Kidney (tissue), 13 donors: ENCODE measurements at regions not wholly inside any gene's neighbourhood (a gene's known extent, or its start where the extent isn't known, plus 50 kb on each side); places are given as distances from the start of the nearest gene placed in this dataset.
A peak's percentile ranks its signal among the peaks of the same experiment; 100 is the strongest.
"Not testable (repeated sequence)": the region's sequence is repeated elsewhere in the genome, so short reads cannot be mapped to it uniquely, and the experiment has no call there.

Experiments used
- DNase-seq, 5 donors: peaks; one replicate each; pipeline ENCODE4 v3.0.0-alpha.2; 2013 to 2020
- FAIRE-seq: peaks from 2 replicates; lab custom pipeline; 2012; peaks lifted over from hg19 to GRCh38; lab: Jason Lieb, UNC
- H3K27ac ChIP-seq, 2 donors: one replicate each; pipeline ENCODE4 v1.7.0; 2013; ENCODE audit warnings: low read depth in 2 of 2, low read length in 2 of 2, inconsistent platforms in 1 of 2
- H3K27me3 ChIP-seq: one replicate; pipeline ENCODE4 v1.7.1; 2013; ENCODE audit warnings: low read length, inconsistent platforms; ENCODE audit not compliant: control insufficient read depth, insufficient read depth
- H3K36me3 ChIP-seq, 3 donors: one replicate each; pipeline versions ENCODE4 v1.7.0 to v1.7.1; 2013; ENCODE audit warnings: low read length in 3 of 3, control low read depth in 1 of 3, inconsistent platforms in 1 of 3; ENCODE audit not compliant: insufficient read depth in 3 of 3, control insufficient read depth in 2 of 3
- H3K4me1 ChIP-seq, 3 donors: one replicate each; pipeline versions ENCODE4 v1.7.0 to v1.7.1; 2013; ENCODE audit warnings: low read length in 3 of 3, inconsistent platforms in 1 of 3, low read depth in 1 of 3; ENCODE audit not compliant: control insufficient read depth in 2 of 3, insufficient read depth in 2 of 3
- H3K4me3 ChIP-seq, 3 donors: one replicate each; pipeline versions ENCODE4 v1.7.0 to v1.8.1; 2013; ENCODE audit warnings: low read length in 3 of 3, control low read depth in 1 of 3, inconsistent platforms in 1 of 3
- H3K9ac ChIP-seq, 3 donors: one replicate each; pipeline versions ENCODE4 v1.7.0 to v1.7.1; 2013; ENCODE audit warnings: low read length in 3 of 3, control low read depth in 1 of 3, inconsistent platforms in 1 of 3
- H3K9me3 ChIP-seq, 3 donors: one replicate each; pipeline versions ENCODE4 v1.7.0 to v1.7.1; 2013; ENCODE audit warnings: low read length in 3 of 3, control low read depth in 1 of 3, inconsistent platforms in 1 of 3; ENCODE audit not compliant: control insufficient read depth in 2 of 3, insufficient read depth in 1 of 3
- intact Hi-C: fragments of 100-400 bp; cut with DNase I; formaldehyde crosslinking; loops from one replicate; pipeline ENCODE4 v1.11.1; 2022
- TF ChIP-seq, protein P1 (sequence below): IDR thresholded peaks from 3 replicates; pipeline ENCODE4 v1.5.1; 2012; ENCODE audit warnings: mild to moderate bottlenecking, moderate library complexity, borderline replicate concordance; ENCODE audit not compliant: insufficient read depth; ENCODE audit errors: extremely low read depth
- donor health status: control.
- donor health status: control.
- donor health status: control.
- donor health status: control.
- donor health status: control.
- donor health status: DM: yes; HTN: yes; CAD: no.
- donor health status: Normal renal cell carcinoma (clear cell type).

DNA sequence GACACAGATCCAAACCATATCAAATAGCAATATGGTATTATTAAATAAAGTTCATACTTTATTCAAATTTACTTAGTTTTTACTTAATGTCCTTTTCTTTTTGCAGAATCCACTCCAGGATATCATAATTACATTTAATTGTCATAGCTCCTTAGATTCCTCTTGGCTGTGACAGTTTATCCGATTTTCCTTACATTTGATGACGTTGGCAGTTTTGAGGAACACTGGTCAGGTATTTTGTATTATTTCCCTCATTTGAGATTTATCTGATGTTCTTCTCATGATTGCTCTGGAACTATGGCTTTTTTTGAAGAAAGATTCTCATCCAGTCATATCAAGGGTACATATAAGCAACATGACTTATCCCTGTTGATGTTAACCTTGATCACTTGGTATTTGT is 198.3 kb upstream of the STAC start:
- TF ChIP-seq, protein P1, sequence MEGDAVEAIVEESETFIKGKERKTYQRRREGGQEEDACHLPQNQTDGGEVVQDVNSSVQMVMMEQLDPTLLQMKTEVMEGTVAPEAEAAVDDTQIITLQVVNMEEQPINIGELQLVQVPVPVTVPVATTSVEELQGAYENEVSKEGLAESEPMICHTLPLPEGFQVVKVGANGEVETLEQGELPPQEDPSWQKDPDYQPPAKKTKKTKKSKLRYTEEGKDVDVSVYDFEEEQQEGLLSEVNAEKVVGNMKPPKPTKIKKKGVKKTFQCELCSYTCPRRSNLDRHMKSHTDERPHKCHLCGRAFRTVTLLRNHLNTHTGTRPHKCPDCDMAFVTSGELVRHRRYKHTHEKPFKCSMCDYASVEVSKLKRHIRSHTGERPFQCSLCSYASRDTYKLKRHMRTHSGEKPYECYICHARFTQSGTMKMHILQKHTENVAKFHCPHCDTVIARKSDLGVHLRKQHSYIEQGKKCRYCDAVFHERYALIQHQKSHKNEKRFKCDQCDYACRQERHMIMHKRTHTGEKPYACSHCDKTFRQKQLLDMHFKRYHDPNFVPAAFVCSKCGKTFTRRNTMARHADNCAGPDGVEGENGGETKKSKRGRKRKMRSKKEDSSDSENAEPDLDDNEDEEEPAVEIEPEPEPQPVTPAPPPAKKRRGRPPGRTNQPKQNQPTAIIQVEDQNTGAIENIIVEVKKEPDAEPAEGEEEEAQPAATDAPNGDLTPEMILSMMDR: no peak
- intact Hi-C loops: no loop called here
- DNase-seq (no peak), FAIRE-seq (no peak)
- Histone ChIP-seq H3K9me3 (no peaks in the 10 kb centered on the region), H3K9ac (no peak overlapping the region), H3K4me1 (no peaks in the 10 kb centered on the region), H3K27me3 (no peaks in the 10 kb centered on the region), H3K27ac (no peak overlapping the region), H3K36me3 (no peaks in the 10 kb centered on the region), H3K4me3 (no peak overlapping the region)

DNA sequence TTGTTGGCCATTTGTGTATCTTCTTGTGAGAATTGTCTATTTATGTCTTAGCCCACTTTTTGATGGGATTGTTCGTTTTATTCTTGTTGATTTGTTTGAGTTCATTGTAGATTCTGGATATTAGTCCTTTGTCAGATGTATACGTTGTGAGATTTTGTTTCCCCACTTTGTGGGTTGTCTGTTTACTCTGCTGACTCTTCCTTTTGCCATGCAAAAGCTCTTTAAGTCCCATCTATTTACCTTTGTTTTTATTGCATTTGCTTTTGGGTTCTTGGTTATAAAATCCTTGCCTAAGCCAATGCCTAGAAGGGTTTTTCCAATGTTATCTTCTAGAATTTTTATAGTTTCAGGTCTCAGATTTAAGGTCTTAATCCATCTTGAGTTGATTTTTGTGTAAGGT is 193.1 kb upstream of the STAC start:
- H3K9ac ChIP-seq, intact Hi-C loops, DNase-seq, H3K4me3 ChIP-seq, H3K4me1 ChIP-seq, H3K27me3 ChIP-seq, H3K27ac ChIP-seq, H3K36me3 ChIP-seq, H3K9me3 ChIP-seq, FAIRE-seq: not testable (repeated sequence)

DNA sequence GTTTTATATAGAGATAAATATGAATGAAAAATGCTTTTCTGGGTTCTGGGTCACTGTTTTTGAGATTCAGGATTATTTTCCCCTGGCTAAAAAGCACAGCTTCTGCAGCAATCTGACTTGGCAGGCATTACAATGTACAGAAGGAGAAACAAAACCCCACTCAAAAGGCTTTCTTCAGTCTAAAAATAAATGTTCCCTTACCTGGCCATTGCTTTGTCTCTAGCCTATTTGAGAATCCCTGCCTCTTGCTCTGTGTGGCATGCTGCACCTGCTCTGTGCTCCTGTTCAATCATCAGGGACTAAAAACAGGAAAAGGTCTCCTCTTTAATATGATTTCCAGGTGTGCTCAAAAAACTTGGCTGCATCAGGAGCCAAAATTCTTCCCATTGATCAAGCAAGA is 187.4 kb upstream of the STAC start:
- no peak overlapping the region for H3K27ac ChIP-seq
- H3K4me3 ChIP-seq: no peak overlapping the region
- TF ChIP-seq, protein P1: no peak
- DNase-seq (no peak), FAIRE-seq (no peak)
- intact Hi-C loops: no loop called here
- no peaks in the 10 kb centered on the region for H3K27me3 ChIP-seq
- H3K9ac ChIP-seq: no peak overlapping the region
- no peaks in the 10 kb centered on the region for H3K4me1 ChIP-seq
- no peaks in the 10 kb centered on the region for H3K9me3 ChIP-seq
- H3K36me3 ChIP-seq: no peaks in the 10 kb centered on the region

DNA sequence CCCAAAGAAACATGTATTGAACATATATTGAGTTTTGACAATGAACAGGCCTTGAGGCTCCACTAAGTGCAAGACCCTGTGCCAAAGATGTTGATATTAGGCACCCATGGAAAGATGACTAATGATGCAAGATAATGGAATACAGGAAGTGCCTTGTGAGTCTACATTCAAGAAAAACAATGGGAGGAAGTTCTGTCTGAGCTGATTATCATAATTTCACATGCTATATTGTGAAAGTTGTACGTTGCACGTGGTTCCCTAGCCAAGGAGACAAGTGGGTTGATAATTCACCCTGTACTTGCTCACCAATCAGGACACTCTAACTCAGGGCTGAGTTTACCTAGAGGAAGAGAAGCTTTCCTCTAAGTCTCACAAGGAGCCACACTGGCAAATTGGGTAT is 186.9 kb upstream of the STAC start:
- intact Hi-C loops: no loop called here
- FAIRE-seq (no peak), DNase-seq (peak in 1 of 5 donors; percentile 38)
- H3K9ac ChIP-seq: no peak overlapping the region
- no peak overlapping the region for H3K4me3 ChIP-seq
- TF ChIP-seq, protein P1: no peak
- H3K27me3 ChIP-seq: no peaks in the 10 kb centered on the region
- no peaks in the 10 kb centered on the region for H3K4me1 ChIP-seq
- H3K9me3 ChIP-seq: no peaks in the 10 kb centered on the region
- H3K27ac ChIP-seq: no peak overlapping the region
- H3K36me3 ChIP-seq: no peaks in the 10 kb centered on the region
